C4-2B (cell line): ENCODE measurements at regions not wholly inside any gene's neighbourhood (a gene's known extent, or its start where the extent isn't known, plus 50 kb on each side); places are given as distances from the start of the nearest gene placed in this dataset.

Source experiments
- ZFX ChIP-seq: fragments of 450-650 bp; IDR thresholded peaks from 2 replicates; pipeline ENCODE4 v1.6.1; 2017
- TF ChIP-seq, protein P1 (sequence below): fragments of 450-650 bp; conservative IDR thresholded peaks from 2 replicates; pipeline ENCODE4 v1.5.1; 2017; ENCODE audit warnings: mild to moderate bottlenecking

DNA sequence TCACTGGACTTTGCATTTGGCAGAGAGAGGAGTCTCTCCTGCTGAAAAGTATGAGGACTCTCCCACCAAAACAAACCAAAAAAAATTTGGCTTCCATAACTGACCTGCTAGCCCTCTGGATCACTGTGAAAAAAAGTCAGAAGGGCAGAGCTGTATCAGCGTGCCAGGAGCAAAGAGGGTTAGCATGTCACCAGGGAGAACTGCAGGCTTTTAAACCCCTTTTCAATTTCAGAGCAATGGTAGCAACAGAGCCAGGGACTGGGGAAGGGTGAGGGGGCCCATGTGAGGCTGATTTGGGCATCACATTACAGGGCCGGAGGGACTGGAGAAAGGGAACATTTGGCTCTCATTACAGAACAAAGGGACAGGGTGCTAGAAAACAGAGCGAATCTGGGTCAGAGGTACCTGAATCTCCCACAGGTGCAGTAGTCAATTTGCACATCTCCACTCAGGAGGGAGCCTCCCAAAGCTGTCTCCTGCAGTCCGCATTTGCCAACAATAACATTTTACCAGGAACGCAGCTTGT is 185.7 kb upstream of the EYA4 start:
- TF ChIP-seq, protein P1, sequence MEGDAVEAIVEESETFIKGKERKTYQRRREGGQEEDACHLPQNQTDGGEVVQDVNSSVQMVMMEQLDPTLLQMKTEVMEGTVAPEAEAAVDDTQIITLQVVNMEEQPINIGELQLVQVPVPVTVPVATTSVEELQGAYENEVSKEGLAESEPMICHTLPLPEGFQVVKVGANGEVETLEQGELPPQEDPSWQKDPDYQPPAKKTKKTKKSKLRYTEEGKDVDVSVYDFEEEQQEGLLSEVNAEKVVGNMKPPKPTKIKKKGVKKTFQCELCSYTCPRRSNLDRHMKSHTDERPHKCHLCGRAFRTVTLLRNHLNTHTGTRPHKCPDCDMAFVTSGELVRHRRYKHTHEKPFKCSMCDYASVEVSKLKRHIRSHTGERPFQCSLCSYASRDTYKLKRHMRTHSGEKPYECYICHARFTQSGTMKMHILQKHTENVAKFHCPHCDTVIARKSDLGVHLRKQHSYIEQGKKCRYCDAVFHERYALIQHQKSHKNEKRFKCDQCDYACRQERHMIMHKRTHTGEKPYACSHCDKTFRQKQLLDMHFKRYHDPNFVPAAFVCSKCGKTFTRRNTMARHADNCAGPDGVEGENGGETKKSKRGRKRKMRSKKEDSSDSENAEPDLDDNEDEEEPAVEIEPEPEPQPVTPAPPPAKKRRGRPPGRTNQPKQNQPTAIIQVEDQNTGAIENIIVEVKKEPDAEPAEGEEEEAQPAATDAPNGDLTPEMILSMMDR: no peak
- no peak for TF ChIP-seq ZFX
